Thymus (tissue), 11 donors: ENCODE measurements at regions not wholly inside any gene's neighbourhood (a gene's known extent, or its start where the extent isn't known, plus 50 kb on each side); places are given as distances from the start of the nearest gene placed in this dataset.

Source experiments
- DNase-seq, 9 donors: peaks; one replicate each; pipeline ENCODE4 v3.0.0-alpha.2; 2013; ENCODE audit warnings: low spot score in 9 of 9, low read depth in 6 of 9, missing footprints in 1 of 9
- H3K27ac ChIP-seq, 2 donors: one replicate each; pipeline ENCODE4 v1.5.1; 2013; ENCODE audit warnings: control low read depth in 1 of 2, low read depth in 1 of 2, low read length in 1 of 2, mild to moderate bottlenecking in 1 of 2, moderate library complexity in 1 of 2
- H3K27me3 ChIP-seq, 2 donors: one replicate each; pipeline ENCODE4 v1.5.1; 2013; ENCODE audit warnings: low read length in 1 of 2; ENCODE audit not compliant: control insufficient read depth in 2 of 2, insufficient read depth in 1 of 2
- H3K36me3 ChIP-seq, 2 donors: one replicate each; pipeline ENCODE4 v1.5.1; 2013; ENCODE audit warnings: low read length in 1 of 2, mild to moderate bottlenecking in 1 of 2, moderate library complexity in 1 of 2; ENCODE audit not compliant: control insufficient read depth in 2 of 2, insufficient read depth in 2 of 2
- H3K4me1 ChIP-seq, 2 donors: one replicate each; pipeline ENCODE4 v1.5.1; 2013; ENCODE audit warnings: low read length in 2 of 2; ENCODE audit not compliant: control insufficient read depth in 2 of 2, insufficient read depth in 2 of 2
- H3K4me3 ChIP-seq, 2 donors: one replicate each; pipeline ENCODE4 v1.5.1; 2013; ENCODE audit warnings: low read length in 2 of 2, control low read depth in 1 of 2, mild to moderate bottlenecking in 1 of 2
- H3K9me3 ChIP-seq, 2 donors: one replicate each; pipeline ENCODE4 v1.5.1; 2013; ENCODE audit warnings: low read length in 1 of 2, mild to moderate bottlenecking in 1 of 2; ENCODE audit not compliant: control insufficient read depth in 2 of 2, insufficient read depth in 1 of 2
- WGBS: extraction: QIAGEN DNeasy Blood & Tissue Kit; methylation state at CpG from one replicate; pipeline ENCODE4 v1.1.7; 2013; 5-methylcytosine and 5-hydroxymethylcytosine counted together
- donor health status: healthy.

- Histone ChIP-seq H3K4me3 (no peak overlapping the region), H3K4me1 (no peaks in the 10 kb centered on the region), H3K36me3 (no peaks in the 10 kb centered on the region), H3K9me3 (no peaks in the 10 kb centered on the region), H3K27me3 (no peaks in the 10 kb centered on the region), H3K27ac (no peak overlapping the region)
- no peak for DNase-seq
- WGBS: 95% methylated on average over 2 of the region's 2 CpGs
Observed at GRCh38 chr14:38973083-38973700, 129.8 kb downstream of the SEC23A start.

- Histone ChIP-seq H3K4me3 (no peak overlapping the region), H3K27ac (no peak overlapping the region), H3K4me1 (no peaks in the 10 kb centered on the region), H3K9me3 (no peaks in the 10 kb centered on the region), H3K36me3 (no peaks in the 10 kb centered on the region), H3K27me3 (no peaks in the 10 kb centered on the region)
- no peak for DNase-seq
- 98% methylated on average over 3 of the region's 3 CpGs for whole genome bisulfite sequencing
Observed at GRCh38 chr14:38972511-38972910, 130.5 kb downstream of the SEC23A start.

- no peaks in the 10 kb centered on the region for H3K27me3 ChIP-seq
- no peaks in the 10 kb centered on the region for H3K9me3 ChIP-seq
- DNase-seq: no peak
- no peak overlapping the region for H3K4me3 ChIP-seq
- H3K36me3 ChIP-seq: no peaks in the 10 kb centered on the region
- WGBS: 94% methylated on average over 9 of the region's 9 CpGs
- H3K4me1 ChIP-seq: no peaks in the 10 kb centered on the region
- H3K27ac ChIP-seq: no peak overlapping the region
Observed at GRCh38 chr14:38971258-38971921, 131.6 kb downstream of the SEC23A start.

- no peaks in the 10 kb centered on the region for H3K27me3 ChIP-seq
- no peak overlapping the region for H3K4me3 ChIP-seq
- no peak for DNase-seq
- no peak overlapping the region for H3K27ac ChIP-seq
- no peaks in the 10 kb centered on the region for H3K36me3 ChIP-seq
- no peaks in the 10 kb centered on the region for H3K9me3 ChIP-seq
- no peaks in the 10 kb centered on the region for H3K4me1 ChIP-seq
Observed at GRCh38 chr14:38964630-38965029, 138.4 kb downstream of the SEC23A start.

- Histone ChIP-seq H3K36me3 (no peaks in the 10 kb centered on the region), H3K4me3 (no peak overlapping the region), H3K27ac (no peak overlapping the region), H3K27me3 (no peaks in the 10 kb centered on the region), H3K4me1 (no peaks in the 10 kb centered on the region), H3K9me3 (no peaks in the 10 kb centered on the region)
- WGBS: 93% methylated on average over 1 of the region's 1 CpG
- DNase-seq: no peak
Observed at GRCh38 chr14:38960946-38961531, 142.0 kb downstream of the SEC23A start.

- no peaks in the 10 kb centered on the region for H3K9me3 ChIP-seq
- no peak overlapping the region for H3K4me3 ChIP-seq
- H3K27me3 ChIP-seq: no peaks in the 10 kb centered on the region
- H3K27ac ChIP-seq: no peak overlapping the region
- no peaks in the 10 kb centered on the region for H3K4me1 ChIP-seq
- DNase-seq: no peak
- no peaks in the 10 kb centered on the region for H3K36me3 ChIP-seq
- 94% methylated on average over 3 of the region's 3 CpGs for WGBS
Observed at GRCh38 chr14:38959021-38959420, 144.0 kb downstream of the SEC23A start.

- no peak overlapping the region for H3K27ac ChIP-seq
- DNase-seq: no peak
- no peaks in the 10 kb centered on the region for H3K9me3 ChIP-seq
- no peaks in the 10 kb centered on the region for H3K36me3 ChIP-seq
- H3K4me1 ChIP-seq: no peaks in the 10 kb centered on the region
- WGBS: 91% methylated on average over 3 of the region's 3 CpGs
- H3K27me3 ChIP-seq: no peaks in the 10 kb centered on the region
- H3K4me3 ChIP-seq: no peak overlapping the region
Observed at GRCh38 chr14:38958589-38958988, 144.4 kb downstream of the SEC23A start.

GRCh38 chr14:38951451-38951850 is 151.6 kb downstream of the SEC23A start:
- 81% methylated on average over 1 of the region's 1 CpG for WGBS
- Histone ChIP-seq H3K36me3 (no peaks in the 10 kb centered on the region), H3K4me1 (no peaks in the 10 kb centered on the region), H3K9me3 (no peaks in the 10 kb centered on the region), H3K27ac (no peak overlapping the region), H3K27me3 (no peaks in the 10 kb centered on the region), H3K4me3 (no peak overlapping the region)
- DNase-seq: no peak

- Histone ChIP-seq H3K36me3 (no peaks in the 10 kb centered on the region), H3K9me3 (no peaks in the 10 kb centered on the region), H3K4me1 (no peaks in the 10 kb centered on the region), H3K27me3 (no peaks in the 10 kb centered on the region), H3K27ac (no peak overlapping the region), H3K4me3 (no peak overlapping the region)
- DNase-seq: no peak
- WGBS: 75% methylated on average over 4 of the region's 4 CpGs
Observed at GRCh38 chr14:38950676-38951075, 152.4 kb downstream of the SEC23A start.
